ENCODE measurements at regions not wholly inside any gene's neighbourhood (a gene's known extent, or its start where the extent isn't known, plus 50 kb on each side); places are given as distances from the start of the nearest gene placed in this dataset.

- TF ChIP-seq POLR2A (IDR thresholded peaks at IDR 0.05) = no peak
- TF ChIP-seq, protein P1, sequence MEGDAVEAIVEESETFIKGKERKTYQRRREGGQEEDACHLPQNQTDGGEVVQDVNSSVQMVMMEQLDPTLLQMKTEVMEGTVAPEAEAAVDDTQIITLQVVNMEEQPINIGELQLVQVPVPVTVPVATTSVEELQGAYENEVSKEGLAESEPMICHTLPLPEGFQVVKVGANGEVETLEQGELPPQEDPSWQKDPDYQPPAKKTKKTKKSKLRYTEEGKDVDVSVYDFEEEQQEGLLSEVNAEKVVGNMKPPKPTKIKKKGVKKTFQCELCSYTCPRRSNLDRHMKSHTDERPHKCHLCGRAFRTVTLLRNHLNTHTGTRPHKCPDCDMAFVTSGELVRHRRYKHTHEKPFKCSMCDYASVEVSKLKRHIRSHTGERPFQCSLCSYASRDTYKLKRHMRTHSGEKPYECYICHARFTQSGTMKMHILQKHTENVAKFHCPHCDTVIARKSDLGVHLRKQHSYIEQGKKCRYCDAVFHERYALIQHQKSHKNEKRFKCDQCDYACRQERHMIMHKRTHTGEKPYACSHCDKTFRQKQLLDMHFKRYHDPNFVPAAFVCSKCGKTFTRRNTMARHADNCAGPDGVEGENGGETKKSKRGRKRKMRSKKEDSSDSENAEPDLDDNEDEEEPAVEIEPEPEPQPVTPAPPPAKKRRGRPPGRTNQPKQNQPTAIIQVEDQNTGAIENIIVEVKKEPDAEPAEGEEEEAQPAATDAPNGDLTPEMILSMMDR (IDR thresholded peaks at IDR 0.05) = no peak
These were observed 404.6 kb upstream of the USP9Y start for GRCh38 chrY:12296460-12296859.
